ENCODE measurements at regions not wholly inside any gene's neighbourhood (a gene's known extent, or its start where the extent isn't known, plus 50 kb on each side); places are given as distances from the start of the nearest gene placed in this dataset.

GRCh38 chr22:49405590-49405989 is 422.1 kb downstream of the BRD1 start:
- TF ChIP-seq CTCF (IDR thresholded peaks at IDR 0.05) (no peak), POLR2A (IDR thresholded peaks at IDR 0.05) (no peak)

Measured in heart left ventricle (tissue), 13 donors.